ENCODE measurements at regions not wholly inside any gene's neighbourhood (a gene's known extent, or its start where the extent isn't known, plus 50 kb on each side); places are given as distances from the start of the nearest gene placed in this dataset.
"Not testable (repeated sequence)": the region's sequence is repeated elsewhere in the genome, so short reads cannot be mapped to it uniquely, and the experiment has no call there.

DNA sequence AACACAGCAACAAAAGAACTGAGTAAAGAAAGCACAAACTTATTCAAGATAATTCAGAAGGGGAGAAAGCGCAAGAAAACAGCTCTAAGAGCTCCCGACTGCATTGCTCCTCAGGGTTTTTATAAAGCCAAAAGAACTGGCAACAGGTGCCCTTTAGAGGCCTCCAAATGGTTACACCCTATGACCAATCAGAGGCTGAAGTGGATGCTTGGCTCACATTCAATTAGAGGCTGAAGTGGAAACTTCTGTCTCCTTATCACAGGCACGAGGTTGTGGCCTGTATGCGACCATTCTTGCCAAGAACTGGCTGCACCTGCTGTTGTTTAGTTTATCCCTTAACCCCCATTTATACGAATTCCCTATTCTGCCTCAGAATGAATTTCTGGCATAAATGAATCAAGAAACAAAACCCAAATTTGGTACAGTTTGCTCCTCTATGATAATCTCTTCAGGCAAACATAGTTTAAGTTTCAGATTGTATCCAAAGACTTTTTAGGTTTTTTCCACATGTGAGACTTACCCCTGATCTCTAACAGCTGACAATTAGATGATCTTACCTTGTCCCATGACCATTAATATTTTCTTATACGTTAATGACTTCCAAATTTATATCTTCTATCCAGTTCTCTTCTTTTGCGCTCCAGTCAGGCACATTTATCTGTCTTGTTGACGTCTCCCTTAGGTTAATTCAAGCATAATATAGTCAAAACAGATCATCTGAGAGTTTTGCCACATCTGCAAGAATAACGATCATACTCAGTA is 504.8 kb downstream of the NXPH1 start:
- DNase-seq = no peak

DNA sequence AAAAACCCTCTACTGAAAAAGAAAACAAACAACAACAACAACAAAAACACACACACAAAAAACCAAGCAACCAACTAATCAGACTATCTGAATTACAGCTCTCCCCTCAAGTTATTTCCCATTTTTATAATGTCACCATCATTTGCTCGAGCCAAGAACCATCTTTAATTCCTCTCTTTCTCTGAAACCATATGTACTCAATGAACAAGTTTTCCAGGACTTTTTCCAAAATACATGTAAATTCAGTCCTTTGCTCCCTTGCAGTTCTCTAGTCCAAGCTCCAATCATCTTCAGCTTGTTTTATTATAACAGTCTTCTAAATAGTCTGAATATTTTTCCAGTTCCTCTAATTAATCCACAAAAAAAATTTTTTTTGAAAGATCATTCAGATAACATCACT is 506.0 kb downstream of the NXPH1 start:
- DNase-seq = no peak

DNA sequence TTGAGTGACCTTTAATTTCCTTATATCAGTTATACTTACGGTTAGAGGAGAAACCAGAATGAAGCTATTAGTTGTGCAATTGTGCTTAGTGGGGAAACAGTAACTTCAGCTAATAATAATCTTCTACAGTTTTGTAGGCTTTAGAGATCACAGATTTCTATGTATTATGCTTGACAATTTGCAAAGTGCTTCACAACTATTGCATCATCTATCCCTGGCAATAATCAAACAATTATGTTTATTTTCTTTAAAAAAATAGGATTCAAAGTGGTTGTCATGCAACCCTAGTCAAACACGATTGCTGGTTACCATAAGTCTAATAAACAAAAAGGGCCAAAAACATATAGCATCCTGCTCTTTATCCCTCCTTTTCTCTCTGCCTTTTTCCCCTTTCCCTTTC is 530.3 kb downstream of the NXPH1 start:
- no peak for DNase-seq

DNA sequence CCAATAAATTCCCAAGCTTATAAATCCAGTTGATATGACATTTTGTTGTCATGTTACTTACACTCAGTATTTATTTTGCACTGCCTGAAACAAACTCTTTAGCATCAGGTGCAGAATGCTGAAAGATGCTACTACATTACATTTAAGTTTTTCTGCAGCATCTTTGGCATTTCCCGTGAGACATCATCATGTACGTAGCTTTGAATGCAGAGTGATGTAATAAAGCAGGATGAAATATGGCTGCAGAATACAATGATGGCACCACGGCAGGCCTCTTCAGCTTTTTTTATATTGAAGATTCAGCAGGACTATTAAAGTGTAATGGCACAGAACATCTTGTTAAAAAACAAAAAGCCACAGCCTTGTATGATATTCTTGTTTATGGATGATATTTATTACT is 531.8 kb downstream of the NXPH1 start:
- DNase-seq = no peak

DNA sequence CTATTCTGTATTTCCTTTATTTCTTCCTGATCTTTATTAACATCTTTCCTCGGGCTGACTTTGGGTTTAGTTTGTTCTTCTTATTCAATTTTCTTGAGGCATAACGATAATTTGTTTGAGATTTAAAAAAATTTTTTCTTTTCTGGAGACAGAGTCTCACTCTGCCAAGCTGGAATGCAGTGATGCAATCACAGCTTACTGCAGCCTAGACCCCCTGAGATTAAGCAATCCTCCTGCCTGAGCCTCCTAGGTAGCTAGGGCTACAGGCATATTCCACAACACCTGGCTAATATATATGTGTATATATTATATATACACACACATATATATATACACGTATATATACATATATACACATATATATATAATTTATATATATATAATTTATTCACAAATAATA is 540.2 kb downstream of the NXPH1 start:
- DNase-seq = no peak

DNA sequence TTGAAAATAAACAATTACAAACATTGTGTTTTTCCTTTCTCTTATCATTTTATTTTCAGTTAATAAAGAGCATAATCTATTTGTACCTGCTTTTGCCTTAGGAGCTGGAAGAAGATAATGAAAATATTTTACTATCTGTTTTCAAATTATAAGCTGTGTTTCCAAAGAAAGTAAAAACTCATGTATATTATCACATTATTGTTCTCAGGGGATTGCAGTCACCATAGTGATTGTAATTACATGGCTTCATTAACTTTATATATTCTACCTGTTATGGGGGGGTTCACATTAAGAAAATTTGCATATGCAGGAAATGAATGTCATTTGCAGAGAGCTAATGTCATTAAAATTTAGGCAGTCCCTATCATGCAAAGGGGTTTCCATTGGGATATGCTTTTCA is 542.3 kb downstream of the NXPH1 start:
- no peak for DNase-seq

DNA sequence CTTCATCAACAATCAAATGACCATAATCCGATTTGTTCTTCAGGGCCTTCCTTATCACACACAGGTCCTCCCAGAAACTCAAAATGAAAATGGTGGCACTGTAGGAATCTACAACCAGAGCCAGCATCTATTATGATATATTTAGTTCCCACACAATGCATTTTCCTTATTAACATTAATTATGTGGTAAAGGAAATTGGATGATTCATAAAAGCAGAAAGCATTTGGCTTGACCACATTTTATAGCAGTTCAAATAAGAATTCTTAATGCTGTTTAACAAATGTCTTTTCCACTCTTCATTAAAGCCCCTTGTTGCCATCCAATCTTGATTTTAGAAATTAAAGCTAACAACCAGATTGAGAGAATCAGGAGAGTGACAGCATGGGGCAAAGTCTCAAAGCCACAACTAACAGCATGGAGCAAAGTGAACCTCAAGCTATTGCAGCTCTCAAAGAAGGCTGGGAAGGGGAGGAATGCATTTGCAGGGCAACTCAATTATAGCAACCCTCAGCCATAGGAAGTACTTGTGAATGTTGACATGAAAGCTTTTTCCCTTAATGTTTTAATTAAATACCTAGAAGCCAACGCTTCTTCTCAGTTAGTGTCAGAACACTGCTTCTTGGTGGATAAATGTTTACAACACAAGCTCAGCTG is 549.1 kb downstream of the NXPH1 start:
- DNase-seq = no peak

DNA sequence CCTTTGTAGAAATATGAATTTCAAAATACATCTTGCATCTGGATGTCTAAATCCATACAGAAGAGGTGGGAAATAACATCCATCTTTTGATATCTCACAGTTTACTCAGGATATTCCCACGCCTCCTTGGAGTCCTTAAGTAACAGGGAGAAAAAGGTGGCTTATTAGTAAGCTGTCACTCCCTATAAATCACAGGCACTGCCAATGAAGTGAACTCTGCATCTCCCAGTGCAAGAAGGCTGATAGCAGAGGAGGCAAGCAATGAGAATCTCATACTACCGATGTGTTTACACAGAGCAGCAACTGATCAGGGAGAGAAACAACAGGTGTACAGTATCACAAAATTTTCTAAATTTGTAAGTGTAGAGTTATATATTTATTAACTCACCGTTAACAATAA is 551.8 kb downstream of the NXPH1 start:
- DNase-seq = no peak

DNA sequence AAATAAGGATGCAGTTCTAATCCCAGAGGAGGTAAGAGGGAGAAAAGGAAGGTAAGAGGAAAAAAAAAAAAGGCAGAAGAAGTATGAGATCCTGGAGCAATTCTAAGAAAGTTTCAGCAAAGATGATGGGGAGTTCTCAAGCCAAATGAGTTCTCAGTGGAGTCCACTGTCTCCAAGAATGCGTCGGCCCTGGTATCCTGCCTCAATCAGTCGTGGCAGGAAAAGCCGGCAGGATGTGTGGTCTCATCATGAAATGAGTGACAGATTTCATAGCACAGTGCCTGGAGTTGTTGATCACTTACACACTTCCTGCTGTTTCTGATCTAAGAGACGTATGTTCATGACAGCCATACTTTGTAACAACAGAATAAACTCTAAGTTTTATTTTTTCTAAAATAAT is 554.9 kb downstream of the NXPH1 start:
- no peak for DNase-seq

DNA sequence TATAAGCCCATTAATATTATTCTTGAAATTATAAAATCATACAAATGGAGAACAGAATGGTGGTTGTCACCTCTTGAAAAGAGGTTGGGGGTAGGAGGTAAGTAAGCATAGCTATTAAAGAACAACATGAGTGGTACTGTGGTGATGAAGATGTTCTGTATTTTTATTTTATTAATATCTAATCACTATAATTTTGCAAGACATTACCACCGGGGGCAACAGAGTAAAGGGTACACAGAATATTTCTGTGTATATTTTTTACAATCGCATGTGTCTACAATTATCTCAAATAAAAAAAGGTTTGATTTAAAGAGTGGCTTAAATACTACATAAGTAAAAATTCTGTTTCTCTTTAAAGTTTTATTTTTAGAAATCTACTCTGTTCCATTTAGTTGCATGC is 557.8 kb downstream of the NXPH1 start:
- DNase-seq = no peak

DNA sequence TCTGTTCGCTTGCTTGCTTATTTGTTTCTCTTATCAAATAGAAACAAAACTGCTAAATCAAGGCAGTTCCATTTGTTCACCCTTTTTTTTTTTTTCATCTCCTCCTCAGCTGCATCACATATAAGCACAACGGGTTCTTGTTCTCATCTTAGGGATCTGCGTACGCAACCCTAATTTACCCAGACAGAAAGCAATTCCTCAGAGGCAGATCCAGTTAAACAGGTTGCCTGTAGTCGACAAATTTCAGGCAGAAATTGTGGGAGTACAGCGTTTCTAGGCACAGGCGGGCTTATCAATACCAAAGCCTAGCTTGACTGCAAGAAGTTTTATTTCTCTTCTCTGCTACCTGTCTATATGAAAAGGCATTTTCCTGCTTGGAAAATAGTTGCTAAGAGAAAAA is 565.4 kb downstream of the NXPH1 start:
- no peak for DNase-seq

DNA sequence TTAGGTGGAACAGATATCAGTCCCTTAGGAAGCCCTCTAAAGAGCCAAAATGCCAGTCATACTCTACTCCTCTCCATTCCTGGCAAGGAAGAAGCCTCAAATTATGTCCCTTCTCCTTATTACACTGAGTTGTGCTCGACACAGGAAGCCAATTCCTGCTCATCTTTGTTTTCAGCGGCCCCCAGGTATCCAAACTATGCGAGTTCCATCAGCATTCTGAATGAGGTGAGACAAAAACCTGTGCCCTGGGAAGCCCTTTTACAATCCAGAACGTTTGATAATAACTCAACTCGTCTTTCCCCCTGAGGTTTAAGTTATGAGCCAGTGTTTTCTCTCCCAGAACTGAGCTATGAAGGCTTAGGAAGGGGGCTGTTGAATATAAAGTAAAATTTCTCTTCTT is 580.5 kb downstream of the NXPH1 start:
- DNase-seq = no peak

DNA sequence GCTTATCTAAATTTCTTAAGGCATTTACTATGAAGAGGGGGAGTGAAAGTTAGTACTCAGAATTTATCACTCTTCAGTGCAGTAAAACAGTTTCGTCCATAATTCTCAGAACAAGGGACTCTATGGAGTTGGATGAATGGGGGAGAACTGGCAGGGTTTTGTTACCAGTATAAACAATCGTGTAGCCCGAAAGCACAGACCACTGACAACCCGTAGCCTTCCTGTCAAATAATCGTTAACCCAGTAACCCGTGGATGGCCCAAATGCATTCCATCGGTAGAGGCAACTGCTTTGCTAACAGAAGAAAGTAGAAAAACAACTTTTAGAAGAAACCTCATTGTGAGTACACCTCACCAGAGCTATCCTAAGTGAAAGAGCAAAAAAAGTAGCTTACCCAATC is 583.9 kb downstream of the NXPH1 start:
- DNase-seq = no peak

DNA sequence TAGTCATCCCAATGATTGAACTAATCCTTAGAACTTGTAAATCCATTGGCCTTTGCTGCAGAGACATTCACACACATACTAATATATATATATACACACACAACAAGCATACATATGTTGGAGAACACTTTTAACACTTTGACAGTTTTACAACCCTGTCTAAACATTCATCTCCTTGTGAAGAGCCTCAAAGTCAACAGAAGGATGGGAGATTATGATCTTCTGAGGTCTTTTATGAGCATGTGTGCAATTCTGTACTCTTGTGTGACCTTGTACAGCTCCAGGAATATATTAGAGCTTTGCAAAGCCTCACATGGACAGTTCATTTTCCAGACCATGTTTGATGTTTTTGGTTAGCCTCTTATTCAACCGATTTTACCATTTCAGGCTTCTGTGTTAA is 589.0 kb downstream of the NXPH1 start:
- no peak for DNase-seq

DNA sequence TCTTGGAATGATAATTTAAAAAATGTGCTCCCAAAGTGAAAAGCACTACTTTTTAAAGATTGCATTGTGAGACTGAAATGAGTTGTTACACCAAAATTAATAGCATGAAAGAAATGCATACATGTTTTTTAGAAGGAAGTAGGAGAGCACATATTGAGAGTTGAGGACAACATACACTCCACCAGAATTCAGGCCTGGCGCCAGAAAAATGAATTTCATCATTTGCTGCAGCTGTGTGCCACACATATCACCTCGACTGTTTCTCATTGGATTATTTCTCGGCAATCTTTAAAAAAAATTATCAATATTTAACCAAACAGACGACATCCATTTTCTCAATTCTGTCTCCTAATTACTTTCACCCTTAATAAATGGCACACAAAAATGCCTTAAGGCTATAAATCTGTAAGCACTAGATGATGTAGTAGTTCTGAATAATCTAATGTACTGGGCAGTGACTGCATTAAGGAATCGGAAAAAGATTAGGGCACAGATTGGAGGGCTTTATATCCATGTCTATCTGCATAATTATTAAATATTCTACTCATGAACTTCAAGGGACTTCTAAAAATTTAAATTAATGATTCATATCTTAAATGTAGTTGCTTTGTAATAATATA is 590.4 kb downstream of the NXPH1 start:
- no peak for DNase-seq

DNA sequence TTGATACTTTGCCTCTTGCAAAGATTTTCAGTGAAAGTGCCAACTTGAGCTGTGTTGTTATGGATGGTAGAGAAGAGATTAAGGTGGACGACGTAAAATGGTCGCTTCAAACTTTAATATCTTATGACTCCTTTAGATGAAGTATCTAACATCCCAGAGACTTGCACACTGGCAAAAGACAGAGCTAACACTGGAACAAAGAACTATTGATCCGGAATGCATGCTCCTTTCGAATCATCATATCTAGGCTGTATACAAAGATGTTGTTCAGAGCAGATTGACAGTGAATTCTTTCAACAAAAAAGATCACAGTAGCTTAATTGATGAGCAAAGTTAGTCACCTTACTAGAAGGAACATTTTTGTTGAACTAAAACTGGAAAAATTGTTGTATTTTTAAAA is 592.7 kb downstream of the NXPH1 start:
- DNase-seq = no peak

DNA sequence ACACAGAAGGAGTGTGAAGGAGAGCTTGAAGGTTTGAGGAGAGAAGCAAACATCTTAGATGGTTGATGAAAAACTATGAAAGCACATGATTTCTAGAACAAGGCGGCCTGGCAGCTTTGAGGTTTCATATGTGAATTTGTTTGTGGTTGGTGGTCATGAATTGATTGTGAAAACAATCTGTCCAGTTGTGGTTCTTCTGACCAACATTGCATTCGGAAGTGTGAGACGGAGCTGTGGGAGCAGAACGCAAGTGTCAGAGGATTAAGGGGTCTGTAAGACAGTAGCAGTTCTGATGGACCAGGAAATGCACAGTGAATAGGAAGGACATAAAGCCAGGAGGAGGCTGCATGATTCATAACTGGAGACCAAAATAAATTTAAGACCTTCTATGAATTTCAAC is 594.6 kb downstream of the NXPH1 start:
- DNase-seq = no peak

DNA sequence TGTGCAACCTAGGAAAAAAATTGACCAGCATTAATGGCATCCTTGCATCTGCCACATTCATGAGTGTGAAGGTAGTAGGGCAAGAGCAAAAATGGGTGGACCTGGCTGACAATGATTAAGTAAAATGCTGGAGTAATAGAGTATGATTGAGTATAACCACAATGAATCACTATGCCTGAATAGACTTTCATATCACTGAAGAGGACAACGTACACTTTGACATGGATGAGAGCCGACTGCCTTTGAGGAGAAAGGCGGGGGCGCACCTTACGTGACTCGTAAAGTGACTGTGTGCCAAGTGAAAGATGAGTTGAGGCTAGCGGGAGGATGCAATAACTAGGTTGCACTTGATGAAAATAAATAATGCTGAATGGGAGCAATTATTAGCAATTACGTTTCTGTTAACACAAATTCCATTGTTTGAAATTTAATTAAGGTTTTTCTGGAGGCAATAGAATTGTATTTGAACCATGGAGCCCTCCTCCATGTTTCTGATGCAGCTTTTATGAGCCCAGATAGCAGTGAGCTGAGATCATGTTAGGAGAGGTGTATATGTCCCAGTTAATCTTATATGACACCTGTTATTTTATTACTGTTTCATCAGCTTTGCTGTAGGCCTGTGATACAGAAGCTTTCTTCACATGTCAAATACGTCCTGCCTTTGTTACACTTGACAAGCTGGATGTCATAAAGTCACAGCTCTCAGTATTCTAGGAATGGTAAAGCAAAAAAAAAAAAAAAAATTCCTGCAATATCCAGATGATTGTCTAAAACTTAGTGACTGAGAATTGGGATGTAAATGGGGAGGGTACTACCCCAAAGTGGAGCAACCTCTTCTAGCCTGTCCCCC is 596.5 kb downstream of the NXPH1 start:
- no peak for DNase-seq

DNA sequence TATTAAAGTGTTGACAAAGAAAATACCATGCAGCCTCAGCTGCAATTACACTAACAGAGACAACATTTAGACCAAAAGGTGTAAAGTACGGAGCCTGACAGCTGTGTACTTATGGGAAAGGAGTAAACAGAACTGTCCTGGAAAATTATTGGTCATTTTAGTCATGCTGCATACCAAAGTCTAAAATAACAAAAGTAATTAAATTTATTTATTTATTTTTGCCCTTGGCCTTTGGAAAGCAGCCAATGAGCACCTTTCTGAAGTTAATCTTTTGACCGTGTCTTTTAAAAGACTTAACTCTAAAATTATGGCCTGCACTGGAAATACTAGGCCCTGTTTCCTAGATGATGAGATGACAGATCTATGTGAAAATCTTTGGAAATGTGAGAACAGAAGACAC is 597.6 kb downstream of the NXPH1 start:
- DNase-seq = no peak

DNA sequence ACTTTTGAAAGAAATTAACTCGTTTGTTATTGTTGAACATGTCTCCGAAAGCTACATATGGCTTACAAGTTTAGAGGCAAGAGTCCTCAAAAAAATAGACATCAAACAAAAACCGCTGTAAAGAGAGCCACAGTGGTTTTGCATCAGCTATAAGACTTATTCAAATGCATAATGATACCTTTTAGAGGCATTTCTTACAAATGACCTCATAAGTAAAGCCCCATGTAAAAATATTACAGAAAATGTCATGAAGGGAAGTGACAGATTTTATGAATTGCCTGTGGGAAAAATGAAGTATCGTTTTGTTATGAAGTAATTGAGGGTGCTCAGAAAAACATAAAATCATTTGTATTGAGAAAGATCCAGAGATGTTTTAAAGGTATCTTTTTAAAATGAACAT is 598.0 kb downstream of the NXPH1 start:
- no peak for DNase-seq

DNA sequence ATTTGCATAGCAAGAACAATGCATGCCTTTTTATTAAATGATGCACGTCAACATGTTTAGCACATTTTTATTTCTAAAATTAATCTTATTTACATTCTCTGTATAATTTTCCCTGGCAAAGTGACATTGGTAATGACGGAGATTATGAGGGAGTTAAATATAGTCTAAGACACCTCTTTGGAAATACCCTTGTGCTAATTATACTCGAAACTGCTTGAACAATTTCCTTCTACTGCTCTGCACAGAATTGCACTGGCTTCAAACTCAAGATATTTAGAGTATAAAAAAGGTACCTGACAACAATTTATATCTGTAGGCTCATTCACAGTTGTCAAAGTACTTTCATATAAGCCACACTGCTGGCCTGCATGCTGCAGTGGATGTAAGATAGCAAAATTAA is 602.7 kb downstream of the NXPH1 start:
- no peak for DNase-seq

DNA sequence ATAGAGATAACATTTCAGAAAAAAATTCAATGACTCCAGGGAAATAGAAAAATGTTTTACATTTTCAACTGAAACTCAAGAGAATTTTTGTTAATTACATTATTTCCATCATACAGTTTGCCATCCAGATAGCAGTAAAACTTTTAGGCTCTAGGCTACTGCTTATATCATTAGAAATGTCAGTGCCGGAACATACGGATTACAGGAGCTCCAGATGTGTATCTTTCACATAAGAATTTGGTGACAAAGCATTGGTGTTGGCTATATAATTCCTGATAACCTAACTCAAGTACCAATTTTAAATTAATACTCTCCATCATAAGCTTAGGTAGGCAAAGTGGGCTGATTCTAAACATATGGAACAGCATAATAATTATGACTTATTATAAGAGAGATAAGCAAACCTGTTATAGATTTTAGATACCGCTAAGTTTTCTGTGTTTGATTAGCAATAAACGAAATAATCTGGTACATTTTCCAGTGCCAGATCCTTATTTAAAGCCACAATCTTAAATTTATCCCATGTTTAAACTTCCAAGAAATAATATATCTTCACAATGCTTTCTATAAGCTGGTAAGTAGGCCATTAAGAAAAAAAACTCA is 637.9 kb downstream of the NXPH1 start:
- no peak for DNase-seq

DNA sequence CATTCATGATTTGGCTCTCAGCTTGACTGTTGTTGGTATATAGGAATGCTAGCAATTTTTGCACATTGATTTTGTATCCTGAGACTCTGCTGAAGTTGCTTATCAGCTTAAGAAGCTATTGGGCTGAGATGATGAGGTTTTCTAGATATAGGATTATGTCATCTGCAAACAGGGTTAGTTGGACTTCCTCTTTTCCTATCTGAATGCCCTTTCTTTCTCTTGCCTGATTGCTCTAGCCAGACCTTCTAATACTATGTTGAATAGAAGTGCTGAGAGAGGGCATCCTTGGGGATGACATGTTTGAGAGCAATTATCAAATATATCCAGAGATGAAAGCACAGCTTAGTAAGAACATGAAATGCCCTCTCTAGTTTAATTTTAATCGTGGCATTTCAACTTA is 642.4 kb downstream of the NXPH1 start:
- DNase-seq = not testable (repeated sequence)
